ENCODE measurements at regions not wholly inside any gene's neighbourhood (a gene's known extent, or its start where the extent isn't known, plus 50 kb on each side); places are given as distances from the start of the nearest gene placed in this dataset.

- no peak overlapping the region for H3K4me3 ChIP-seq (replicated peaks in 1 of 3; ENCODE audit: insufficient read depth in 1 of 3, low read depth in 2 of 3, low read length in 3 of 3)
- no peaks in the 10 kb centered on the region for H3K79me2 ChIP-seq (ENCODE audit: insufficient read depth, low read length)
- 31% methylated on average over 3 of the region's 3 CpGs for WGBS (ENCODE audit: low lambda C conversion rate)
- intact Hi-C loops (cut with micrococcal nuclease; ENCODE audit: unreplicated experiment) (no loop called here), in situ Hi-C loops (cut with HindIII; ENCODE audit: extremely low pct_ligation_motif_present, low pct_unique_long_range_greater_than_20kb) (no loop called here)
- no peak overlapping the region for H3K4me2 ChIP-seq (ENCODE audit: low read depth, low read length)
- no peak for DNase-seq (ENCODE audit: low spot score)
- H3K4me1 ChIP-seq (ENCODE audit: insufficient read depth, low read length): no peaks in the 10 kb centered on the region
- POLR2A ChIA-PET: no interaction called here
- H3K27me3 ChIP-seq (ENCODE audit: control insufficient read depth in 1 of 2, insufficient read depth in 2 of 2, low read length in 2 of 2): no peaks in the 10 kb centered on the region
- ATAC-seq: no peak
- CTCF ChIA-PET (ENCODE audit: low intra/inter-chr PET ratio, low total read pairs): no interaction called here
- no TSS peak for BruUV-seq (replicated peaks)
- no peak for TF ChIP-seq ZNF501 (CRISPR knock-in tag; IDR thresholded peaks at IDR 0.05)
- no peak for TF ChIP-seq AHR (CRISPR knock-in tag; IDR thresholded peaks at IDR 0.05)
- TF ChIP-seq CEBPG (CRISPR knock-in tag; IDR thresholded peaks at IDR 0.05): no peak
- TF ChIP-seq ELF4 (CRISPR knock-in tag; IDR thresholded peaks at IDR 0.05; ENCODE audit: borderline replicate concordance): no peak
- TF ChIP-seq ZBTB44 (CRISPR knock-in tag; IDR thresholded peaks at IDR 0.05): no peak
- no peak for TF ChIP-seq ZNF101 (CRISPR knock-in tag; IDR thresholded peaks at IDR 0.05; ENCODE audit: borderline replicate concordance, low read depth)
- TF ChIP-seq SRSF1 (optimal IDR thresholded peaks at IDR 0.05; ENCODE audit: low read depth, low read length): no peak
- TF ChIP-seq POGZ (CRISPR knock-in tag; IDR thresholded peaks at IDR 0.05): no peak
- no peak for TF ChIP-seq SP5 (CRISPR knock-in tag; IDR thresholded peaks at IDR 0.05; ENCODE audit: borderline replicate concordance, low read depth)
- TF ChIP-seq TBL1XR1 (IDR thresholded peaks at IDR 0.05; ENCODE audit: borderline replicate concordance, low read length, partially characterized antibody): no peak
- TF ChIP-seq U2AF2 (IDR thresholded peaks at IDR 0.05; ENCODE audit: low read depth, low read length): no peak
- TF ChIP-seq NCOA1 (CRISPR knock-in tag; IDR thresholded peaks at IDR 0.05): no peak
- TF ChIP-seq ZNF816 (CRISPR knock-in tag; IDR thresholded peaks at IDR 0.05; ENCODE audit: borderline replicate concordance): no peak
- no peak for TF ChIP-seq KAT2B (IDR thresholded peaks at IDR 0.05; ENCODE audit: borderline replicate concordance, low read depth, low read length)
- H3K9me3 ChIP-seq (ENCODE audit: low read length): peaks cover 62% of the 10 kb centered on the region
- H3K36me3 ChIP-seq (replicated peaks in 1 of 2; ENCODE audit: control insufficient read depth in 1 of 2, insufficient read depth in 2 of 2, low read length in 2 of 2): no peaks in the 10 kb centered on the region
- no peak for FAIRE-seq
- H4K20me1 ChIP-seq (ENCODE audit: insufficient read depth, low read length): no peaks in the 10 kb centered on the region
- no peak overlapping the region for H2AFZ ChIP-seq (ENCODE audit: low read length)
- no peak overlapping the region for H3K9ac ChIP-seq (ENCODE audit: insufficient read depth, low read depth, low read length)
- no peak overlapping the region for H3K27ac ChIP-seq (ENCODE audit: extremely low read length, insufficient read depth, low read length)
Measured at GRCh38 chr11:38332046-38332445, 1734.0 kb upstream of the RAG2 start.

Data from HepG2 (cell line).